DMS153 treated with DMSO at 0.1 percent for 48 hours (cell line): ENCODE measurements at regions not wholly inside any gene's neighbourhood (a gene's known extent, or its start where the extent isn't known, plus 50 kb on each side); places are given as distances from the start of the nearest gene placed in this dataset.

ENCODE experiments used
- DNase-seq: peaks from one replicate; lab custom pipeline; 2025; ENCODE audit not compliant: unreplicated experiment; lab: John Stamatoyannopoulos, UW

DNA sequence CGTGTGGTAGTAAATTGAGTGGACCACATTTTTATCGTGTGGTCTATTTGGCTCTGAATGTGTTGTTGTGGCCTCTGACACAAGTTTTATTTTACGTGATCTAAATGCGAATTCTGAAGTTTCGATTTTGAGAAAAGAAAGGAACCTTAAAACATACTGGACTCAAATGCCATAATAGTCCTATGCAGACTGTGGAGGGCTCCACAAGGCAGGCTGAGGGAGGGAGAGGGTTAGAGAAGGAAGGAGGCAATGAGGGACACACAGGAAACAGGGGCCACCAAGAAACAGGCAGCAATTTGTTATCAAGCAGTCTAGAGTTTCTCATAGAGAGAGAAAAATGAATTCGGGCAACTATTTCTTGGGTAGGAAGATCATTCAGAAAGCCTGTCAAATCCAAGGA lies 110.4 kb upstream of the SEMA6A start:
- DNase-seq, result no peak

DNA sequence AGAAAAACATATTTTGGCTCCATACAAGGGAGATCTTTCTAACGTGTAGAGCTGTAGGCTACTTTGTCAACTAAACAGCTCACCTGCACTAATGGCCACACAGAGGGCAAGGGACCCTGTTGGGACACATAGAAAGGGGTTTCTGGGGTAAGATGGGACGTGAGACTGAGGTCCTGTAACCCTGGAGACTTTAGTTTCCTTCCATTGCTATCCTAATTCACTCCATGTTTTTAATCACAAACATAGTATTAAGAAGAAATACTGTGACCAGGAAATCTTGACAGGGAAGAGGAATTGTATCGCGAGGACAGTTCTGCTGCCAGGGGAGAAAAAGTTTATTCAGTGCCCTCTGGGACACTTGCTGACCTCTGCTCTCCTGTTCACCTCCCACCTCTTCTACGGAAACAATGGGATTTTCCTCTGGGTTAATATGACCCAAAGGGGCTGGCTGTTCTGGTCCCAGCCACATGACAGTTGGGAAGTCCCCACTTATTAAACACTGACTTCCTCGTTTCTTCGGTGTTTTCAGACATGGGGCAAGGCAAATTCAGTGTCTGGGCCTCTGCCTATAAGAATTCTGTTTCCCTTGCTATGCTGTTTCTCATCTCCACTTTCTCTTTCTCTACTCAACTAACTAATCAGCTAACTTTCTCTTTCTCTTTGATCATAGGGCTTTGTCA lies 106.9 kb upstream of the SEMA6A start:
- no peak for DNase-seq

DNA sequence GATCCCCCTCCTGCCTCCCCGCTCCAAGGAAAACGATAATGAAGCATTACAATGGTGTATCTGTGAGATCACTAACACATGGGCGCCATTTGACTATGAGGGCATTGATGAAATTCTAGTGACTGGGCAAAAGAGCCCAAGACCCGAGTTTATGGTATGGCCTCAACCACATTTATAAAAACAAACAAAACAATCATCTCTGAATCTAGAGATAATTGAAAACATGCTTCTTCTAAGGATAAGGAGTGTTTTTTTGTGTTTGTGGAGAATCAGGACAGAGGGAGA lies 100.9 kb upstream of the SEMA6A start:
- DNase-seq, result no peak

DNA sequence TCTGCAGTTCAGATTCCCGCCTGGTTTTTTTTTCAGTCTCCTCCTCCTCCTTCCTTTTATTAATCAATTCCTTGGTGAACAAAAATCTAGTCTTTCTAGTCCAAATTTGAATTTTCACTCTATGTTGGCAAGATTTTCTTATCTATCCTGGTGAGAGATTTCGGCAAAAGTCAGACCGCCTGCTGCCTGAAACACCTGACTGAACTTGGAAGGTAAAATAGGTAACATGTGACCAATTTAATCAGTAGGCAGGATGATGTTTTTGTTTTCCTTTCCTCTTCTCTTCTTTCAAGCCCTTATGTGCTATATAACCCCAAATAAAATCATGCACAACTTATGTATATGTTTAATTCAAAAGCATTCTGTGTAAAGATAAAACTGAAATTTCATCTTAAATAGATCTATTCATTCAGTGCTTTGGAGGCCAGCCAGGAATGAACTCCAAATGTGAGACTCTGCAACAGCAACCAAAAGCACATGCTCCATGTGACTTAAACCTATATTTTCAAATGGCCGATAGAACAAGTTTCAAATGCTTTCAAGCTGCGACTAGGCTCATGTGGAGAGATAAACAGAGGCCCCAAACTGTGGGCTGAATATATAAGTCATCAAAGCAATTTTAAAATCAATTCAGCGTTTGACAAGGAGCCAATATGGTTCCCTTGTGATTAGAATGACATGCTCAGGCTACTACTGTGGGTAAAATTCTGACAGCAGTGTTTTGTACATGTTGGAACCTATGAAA lies 100.4 kb upstream of the SEMA6A start:
- DNase-seq, result no peak

DNA sequence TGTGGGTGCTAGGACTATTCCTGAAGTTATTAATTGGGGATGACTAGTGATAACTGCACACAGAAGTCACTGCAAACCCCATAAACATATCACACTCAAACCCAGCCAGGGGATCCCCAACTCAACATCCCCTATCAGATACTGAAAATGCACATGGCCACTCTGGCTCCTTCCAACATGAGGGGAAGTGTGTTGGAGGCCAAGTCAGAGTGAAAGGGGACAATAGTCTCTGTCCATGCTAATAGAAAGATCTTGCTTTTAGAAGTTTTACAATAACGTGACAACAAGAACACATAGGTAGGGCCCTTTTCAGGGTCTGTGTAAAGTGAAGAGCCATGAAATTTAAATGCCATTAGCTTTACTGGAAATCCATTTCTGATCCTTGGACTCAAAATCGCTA lies 98.8 kb upstream of the SEMA6A start:
- DNase-seq, result no peak

DNA sequence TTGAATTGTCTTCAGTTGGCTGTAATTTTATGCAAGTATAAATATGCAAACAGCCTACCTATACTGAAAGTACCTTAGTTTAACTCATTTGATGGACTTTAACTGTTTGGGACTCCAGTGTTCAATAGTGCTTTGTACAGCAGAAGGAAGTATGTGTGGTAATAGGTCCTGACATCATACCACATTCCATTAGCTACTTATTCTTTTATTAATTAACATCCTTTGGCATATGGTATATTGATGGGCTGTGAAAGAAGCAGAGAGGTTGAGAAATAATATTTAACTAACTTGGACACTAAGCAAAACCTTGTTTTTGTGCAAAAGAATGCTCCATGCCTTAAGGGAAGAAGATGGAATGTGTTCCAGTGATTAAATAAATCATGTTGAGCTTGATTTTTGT lies 97.6 kb upstream of the SEMA6A start:
- DNase-seq, result no peak

DNA sequence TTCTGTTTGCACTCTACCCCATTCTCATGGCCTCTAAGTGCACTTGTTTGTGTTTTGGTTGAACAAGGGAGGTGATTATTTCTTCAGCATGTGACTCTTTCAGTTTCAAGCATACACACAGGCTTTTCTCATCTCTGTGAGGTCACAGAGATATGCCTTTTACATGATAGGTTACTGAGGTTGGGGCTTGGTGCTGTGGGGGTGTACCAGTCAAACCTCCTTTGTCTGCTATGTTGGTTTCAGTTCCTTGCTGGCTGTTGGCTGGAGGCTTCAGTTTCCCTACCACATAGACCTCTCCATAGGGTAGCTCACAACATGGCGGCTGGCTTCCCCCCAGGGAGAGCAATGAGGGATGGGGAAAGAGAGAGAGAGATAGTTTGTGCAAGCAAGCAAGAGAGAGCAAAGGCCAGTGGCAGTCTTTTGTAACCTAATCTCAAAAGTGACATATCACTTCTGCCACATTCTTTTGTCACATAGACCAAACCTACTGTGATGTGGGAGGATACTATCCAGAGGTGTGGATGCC lies 96.7 kb upstream of the SEMA6A start:
- no peak for DNase-seq

DNA sequence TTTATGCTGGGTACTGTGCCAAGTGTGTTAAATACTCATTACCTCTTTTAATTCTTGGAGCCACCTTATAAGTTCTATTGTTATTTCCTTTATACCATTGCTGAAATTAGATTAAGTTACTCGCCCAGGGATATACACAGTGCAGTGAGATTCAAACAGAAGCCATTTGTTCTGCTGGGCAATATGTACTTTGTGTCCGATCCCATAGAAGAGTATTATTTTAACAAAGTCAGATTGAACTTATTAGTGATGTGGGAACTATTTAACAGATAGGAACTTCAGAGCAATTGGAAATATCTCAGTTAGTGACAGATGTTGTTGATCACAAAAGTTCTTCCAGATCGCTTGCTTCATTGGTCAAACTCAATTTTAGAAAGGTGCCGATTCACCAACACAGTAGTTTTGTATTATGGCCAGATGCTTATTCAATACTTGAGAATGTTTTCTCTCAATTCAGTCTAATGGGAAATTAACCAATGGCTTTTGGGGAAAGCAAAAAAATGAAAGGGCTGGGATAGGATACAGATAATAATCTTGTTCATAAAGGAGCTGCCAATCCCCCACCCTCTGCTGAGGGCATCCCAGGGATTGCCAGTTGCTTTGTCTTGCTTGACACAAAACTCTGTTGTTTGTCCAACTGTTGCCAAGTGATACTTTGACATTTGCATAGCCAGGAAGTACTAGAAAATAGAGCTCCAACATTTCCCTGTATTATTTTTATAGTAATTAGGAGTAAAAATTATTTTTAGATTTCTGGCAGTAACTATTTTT lies 94.8 kb upstream of the SEMA6A start:
- DNase-seq, result no peak

DNA sequence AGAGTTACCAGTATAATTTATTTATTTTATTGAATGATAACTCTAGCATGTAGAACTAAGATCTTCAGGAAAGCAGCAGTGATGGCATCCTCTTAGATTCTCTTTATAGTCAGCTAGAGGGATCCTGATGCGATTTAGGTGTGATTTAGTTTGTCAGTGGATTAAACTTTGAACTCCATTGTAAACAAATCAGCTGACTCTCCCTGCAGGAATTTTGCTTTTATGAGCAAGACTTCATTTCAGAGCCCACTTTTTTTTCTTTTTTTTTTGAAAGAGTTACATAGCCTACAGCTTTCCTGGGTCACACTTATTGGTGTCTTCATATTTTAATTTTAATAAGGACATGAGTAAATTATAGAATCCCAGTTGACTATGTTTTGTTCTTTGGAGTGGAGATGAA lies 93.8 kb upstream of the SEMA6A start:
- DNase-seq, result no peak

DNA sequence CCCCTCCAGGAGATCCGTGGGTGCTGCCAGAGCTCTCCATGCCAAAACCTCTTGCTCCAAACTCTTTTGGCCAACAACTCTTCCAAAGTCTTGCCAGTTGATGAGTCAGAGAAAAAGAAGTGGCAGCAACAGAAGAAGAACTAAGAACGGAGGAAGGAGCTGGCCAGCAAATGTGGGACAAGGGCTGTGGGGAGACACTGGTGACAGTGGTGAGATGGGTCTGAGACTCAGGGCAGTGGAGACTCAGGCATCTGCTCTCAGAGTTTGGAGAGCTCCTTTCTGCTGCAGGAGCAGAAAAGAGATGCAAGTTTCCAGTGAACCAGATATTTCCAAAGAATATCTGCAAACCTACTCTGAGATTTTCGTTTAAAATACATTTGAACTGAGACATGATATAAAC lies 92.3 kb upstream of the SEMA6A start:
- DNase-seq, result no peak

DNA sequence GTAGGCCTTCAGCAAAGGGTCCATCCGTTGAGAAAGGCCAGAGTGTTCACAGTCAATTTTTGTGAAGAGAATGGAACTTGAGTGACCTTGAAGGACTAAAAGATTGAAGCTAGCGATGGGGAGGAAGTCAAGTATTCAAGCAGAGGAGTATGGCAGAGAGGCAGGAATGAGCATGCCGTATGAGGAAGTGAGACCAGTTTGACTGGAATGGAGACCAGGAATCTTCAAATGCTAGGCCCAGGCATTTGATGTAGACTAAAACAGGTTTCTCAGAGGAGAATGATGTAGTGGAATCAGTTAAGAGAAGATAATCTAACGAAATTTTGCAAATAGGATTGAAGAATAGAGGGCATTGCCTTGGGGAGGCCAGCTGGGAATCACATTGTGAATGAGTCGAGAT lies 90.4 kb upstream of the SEMA6A start:
- no peak for DNase-seq

DNA sequence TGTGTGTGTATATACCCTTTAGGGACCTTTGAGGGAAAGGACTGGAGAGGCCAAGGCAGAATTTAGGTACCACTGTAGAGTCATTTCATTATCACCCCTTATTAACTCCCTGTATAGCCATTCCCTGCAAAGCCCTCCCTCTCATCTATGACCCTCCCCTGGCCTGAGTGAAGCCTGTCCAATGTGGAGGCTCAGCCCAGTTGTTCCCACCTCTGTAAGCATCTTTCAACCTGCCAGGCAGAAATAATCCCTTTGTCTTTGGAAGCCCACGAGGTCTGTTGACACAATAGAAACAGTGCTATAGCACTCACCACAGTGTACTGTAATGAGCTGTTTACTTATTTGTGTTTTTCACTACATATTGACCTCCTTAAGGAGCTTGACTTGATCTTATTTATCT lies 88.5 kb upstream of the SEMA6A start:
- no peak for DNase-seq

DNA sequence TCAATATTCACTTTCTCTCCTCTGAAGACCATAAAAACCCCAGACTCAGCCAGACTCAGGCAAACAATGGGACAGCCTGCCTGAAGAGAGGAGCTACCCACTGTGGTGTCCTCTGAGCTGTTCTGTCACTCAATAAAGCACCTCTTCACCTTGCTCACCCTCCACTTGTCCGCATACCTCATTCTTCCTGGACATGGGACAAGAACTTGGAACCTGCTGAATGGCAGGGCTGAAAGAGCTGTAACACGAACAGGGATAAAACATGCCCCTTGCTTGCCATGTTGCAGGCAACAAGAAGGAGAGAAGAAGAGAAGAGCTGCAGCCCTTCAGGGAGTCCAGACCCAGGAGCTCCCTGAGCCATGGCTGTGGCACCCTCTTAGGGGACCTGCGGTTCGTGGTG lies 86.8 kb upstream of the SEMA6A start:
- no peak for DNase-seq

DNA sequence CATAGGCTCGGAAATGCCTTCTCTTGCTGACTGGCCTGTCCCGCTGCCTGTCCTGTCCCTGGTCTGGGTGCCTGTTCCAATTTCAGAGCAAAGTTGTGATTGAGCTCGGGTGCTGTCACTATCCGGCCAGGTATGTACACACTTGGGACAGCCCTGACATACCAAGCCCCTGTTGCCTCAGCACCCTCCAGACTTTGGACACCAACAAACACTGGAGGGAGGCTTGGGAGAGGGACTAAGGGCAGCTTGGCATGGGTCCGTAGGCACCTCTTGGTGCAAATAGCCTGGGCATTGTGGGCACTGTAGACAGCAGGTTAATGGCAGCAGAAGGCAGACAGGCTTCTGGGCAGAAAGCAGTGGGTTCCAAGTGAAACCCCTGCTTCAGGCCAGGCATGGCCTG lies 86.3 kb upstream of the SEMA6A start:
- no peak for DNase-seq

DNA sequence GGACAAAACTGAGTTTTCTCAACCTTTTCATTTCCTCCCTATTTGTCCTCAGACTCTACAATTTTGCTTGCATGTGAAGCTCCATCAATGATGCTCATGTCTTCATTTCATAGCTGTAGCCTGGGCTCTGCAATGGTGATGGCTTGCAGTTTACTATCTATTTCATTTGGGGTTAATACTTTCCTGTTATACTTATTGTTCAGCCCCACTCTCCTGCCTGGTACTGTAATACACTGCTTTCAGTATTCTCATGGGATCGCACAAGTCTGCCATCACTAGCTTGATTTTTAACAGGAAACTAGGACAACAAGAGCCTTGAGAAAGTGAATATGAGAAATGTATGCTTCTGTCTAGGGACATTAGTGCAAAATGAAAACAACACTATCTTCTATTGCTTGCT lies 84.2 kb upstream of the SEMA6A start:
- DNase-seq, result no peak

DNA sequence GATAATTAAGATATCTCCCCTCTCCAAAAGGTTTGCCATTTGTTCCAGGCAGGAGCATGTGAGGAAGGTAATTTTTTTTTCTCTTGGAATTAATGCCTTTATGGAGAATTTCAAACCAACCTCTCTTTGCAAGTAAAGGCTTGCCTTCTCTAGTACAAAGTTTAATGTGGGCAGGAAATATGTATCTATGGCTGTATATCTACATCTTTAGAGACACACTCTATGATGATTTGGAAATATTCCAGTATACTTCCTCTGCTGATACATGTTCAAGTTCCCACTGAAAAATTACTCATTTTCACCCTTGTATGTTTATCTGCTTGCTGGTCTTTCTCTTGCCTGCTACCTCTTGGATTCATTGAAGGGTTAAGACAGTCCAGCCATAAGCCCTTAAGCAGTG lies 83.5 kb upstream of the SEMA6A start:
- DNase-seq, result no peak

DNA sequence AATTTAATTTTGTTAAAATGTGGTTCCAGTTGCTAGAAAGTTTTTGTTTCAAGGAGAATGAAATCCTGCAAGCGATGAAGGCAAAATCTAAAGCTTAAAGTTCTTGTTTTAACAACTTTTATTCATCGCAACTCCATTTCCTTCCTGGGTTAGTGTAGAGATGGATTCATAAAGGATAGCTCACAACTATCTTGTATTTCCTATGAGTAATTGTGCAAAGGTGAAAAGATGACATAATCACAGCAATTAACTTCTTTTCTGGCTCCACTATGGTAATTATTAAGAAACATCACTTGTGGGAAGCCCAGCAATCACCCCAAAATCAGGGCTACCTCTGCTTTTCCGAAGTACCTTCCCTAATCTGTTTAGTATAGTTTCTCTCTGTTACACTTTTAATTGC lies 80.8 kb upstream of the SEMA6A start:
- no peak for DNase-seq

DNA sequence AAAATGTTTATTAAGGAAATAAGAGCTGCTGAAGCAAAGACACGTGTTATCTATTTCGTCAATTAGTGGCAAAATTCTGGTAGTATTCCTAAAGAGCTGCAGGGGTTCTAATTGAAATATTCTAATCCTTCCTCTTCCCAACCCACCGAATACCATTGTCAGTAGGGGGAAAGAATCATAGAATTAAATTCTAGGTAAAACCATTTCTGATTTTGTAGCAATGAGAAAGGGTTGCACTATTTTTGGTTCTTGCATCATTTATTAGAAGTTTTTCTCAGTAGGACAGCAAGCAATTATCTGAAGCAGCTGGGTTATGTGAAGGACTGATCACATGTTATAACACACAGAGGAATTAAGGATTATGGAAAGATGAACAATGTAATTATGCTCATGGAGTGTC lies 80.3 kb upstream of the SEMA6A start:
- DNase-seq, result no peak

DNA sequence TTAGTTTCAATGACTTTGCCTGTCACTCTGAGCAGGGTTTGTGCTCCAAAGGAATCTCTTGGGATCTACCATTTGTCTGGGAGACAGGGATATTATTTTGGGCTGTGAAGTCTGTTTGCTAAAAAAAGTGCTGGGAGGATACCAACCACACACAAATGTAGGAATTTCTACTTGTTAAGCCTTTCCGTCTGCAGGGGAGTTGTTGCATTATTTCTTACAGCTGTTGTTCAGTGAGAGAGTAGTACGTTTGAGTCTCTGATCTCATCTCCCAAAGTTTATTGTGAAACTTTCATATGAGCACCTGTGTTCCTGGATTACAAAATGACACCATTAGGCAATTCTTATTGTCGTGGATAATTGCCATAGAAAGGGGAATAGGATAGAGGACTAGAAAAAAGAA lies 78.3 kb upstream of the SEMA6A start:
- DNase-seq, result no peak

DNA sequence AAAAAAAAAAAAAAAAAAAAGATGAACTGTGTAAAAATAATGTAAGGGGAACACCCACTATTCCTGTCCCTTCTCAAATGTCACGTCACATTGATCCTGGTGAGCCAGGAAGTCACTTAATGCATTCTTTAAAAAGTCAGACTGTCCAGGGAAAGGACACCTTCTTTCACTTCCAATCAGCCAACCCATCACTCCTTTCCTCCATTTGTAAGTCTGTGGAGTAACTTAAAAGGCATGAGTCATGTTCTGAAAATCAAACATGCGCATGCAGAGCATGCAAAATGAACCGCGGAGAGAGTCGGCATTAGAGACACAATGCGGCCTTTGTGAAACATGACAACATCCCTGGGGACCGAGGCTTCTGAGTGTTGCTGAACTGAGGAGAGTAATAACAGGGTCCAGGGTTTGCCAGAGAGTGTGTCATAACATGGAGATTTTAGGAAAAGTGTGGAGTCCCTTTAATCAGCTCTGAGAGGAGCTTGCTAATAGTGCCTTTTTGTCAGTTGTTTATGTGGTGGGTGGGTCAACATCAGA lies 77.6 kb upstream of the SEMA6A start:
- DNase-seq, result peak; percentile 37

DNA sequence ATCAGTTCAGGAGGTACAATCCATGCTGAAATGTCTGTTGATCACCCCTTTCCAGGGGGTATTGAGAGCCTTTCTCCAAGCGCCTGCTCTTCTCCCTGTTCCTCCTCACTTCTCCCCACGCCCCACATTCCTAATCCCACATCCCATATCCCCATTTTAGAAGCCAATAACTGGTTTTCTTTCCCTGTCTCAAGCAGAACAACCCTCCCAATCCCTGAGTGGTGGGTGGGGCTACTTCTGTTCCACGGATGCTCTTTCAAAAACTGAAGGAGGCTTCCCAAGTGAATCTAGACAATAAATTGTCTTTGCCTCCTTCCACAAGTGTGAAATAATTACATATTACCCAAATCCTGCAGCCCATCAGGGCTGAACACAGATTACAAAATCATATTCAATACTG lies 77.0 kb upstream of the SEMA6A start:
- no peak for DNase-seq

DNA sequence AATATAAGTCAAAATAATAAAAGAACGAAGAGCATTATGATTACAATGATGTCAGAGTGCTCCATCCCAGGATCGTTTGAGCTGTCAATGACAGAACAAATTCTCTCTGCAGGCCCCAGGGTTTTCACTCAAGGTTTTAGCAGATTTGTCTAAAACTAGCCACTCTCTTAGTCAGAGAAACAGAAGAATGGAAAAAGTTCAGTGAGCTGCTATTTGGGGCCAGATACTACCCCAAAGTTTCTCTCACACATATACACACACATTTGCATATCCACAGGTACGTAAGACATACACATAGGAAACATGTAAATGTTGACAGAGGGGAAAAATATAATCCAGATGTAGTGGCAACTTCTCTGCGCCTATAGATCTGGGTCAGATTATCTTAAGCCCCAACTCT lies 76.3 kb upstream of the SEMA6A start:
- DNase-seq, result no peak
